Breast epithelium (tissue), 4 donors: ENCODE measurements at regions not wholly inside any gene's neighbourhood (a gene's known extent, or its start where the extent isn't known, plus 50 kb on each side); places are given as distances from the start of the nearest gene placed in this dataset.
"Not testable (repeated sequence)": the region's sequence is repeated elsewhere in the genome, so short reads cannot be mapped to it uniquely, and the experiment has no call there.

Source experiments
- DNase-seq, 2 donors: peaks; one replicate each; pipeline ENCODE4 v3.0.0-alpha.2; 2019; ENCODE audit warnings: low spot score in 2 of 2
- H3K27ac ChIP-seq, 2 donors: fragments of 200-600 bp; sonication (generic) in 1 of 2; one replicate each; pipeline ENCODE4 v1.5.1; 2016 to 2019; ENCODE audit warnings: mild to moderate bottlenecking in 1 of 2
- H3K27me3 ChIP-seq, 2 donors: fragments of 200-600 bp; sonication (generic) in 1 of 2; one replicate each; pipeline versions ENCODE4 v1.5.1 to v1.6.0; 2017 to 2019; ENCODE audit warnings: control low read depth in 1 of 2, mild to moderate bottlenecking in 1 of 2
- H3K36me3 ChIP-seq: fragments of 200-600 bp; one replicate; pipeline ENCODE4 v1.5.1; 2019
- H3K4me1 ChIP-seq, 2 donors: fragments of 200-600 bp; sonication (generic); one replicate each; pipeline ENCODE4 v1.5.1; 2016 to 2019; ENCODE audit warnings: control low read depth in 1 of 2
- H3K4me3 ChIP-seq, 3 donors: fragments of 200-600 bp; sonication (generic); 1 replicate in 2 of 3; 2 replicates in 1 of 3; pipeline ENCODE4 v1.5.1; 2016 to 2019; ENCODE audit warnings: mild to moderate bottlenecking in 3 of 3, moderate library complexity in 2 of 3
- H3K9me3 ChIP-seq, 2 donors: fragments of 200-600 bp; sonication (generic) in 1 of 2; one replicate each; pipeline ENCODE4 v1.5.1; 2016 to 2019; ENCODE audit warnings: control low read depth in 1 of 2
- POLR2A ChIP-seq: fragments of 450-650 bp; IDR thresholded peaks from one replicate; pipeline ENCODE4 v1.6.1; 2016; ENCODE audit warnings: antibody characterized with exemption, mild to moderate bottlenecking, moderate library complexity
- POLR2AphosphoS5 ChIP-seq, 3 donors: sonication (generic); formaldehyde crosslinking; IDR thresholded peaks; one replicate each; pipeline ENCODE4 v1.6.1; 2017; ENCODE audit warnings: antibody characterized with exemption in 3 of 3
- intact Hi-C: fragments of 100-400 bp; cut with DNase I; formaldehyde crosslinking; loops from one replicate; pipeline ENCODE4 v1.15.1; 2023; ENCODE audit warnings: low total_unique reads
- TF ChIP-seq, protein P1 (sequence below), 3 donors: fragments of 450-650 bp; IDR thresholded peaks; one replicate each; pipeline ENCODE4 v1.5.1; 2016 to 2017; ENCODE audit warnings: antibody characterized with exemption in 3 of 3, mild to moderate bottlenecking in 3 of 3, moderate library complexity in 3 of 3

DNA sequence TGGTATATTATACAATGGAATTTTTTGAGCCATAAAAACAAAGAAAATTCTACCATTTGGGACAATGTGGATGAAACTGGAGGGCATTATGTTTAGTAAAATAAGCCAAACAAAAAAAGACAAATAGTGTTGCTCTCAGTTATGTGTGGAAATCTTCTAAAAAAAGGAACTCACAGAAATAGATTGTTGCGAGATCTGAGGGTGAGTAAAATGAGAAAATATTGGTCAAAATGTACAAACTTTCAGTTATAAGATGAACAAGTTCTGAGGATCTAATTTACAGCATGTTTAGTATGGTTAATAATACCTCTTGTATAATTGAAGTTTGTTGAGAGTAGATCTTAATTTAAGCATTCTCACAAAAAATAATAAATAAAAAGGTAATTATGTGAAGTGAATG, 291.2 kb downstream of the KIF20B start:
- TF ChIP-seq, protein P1, sequence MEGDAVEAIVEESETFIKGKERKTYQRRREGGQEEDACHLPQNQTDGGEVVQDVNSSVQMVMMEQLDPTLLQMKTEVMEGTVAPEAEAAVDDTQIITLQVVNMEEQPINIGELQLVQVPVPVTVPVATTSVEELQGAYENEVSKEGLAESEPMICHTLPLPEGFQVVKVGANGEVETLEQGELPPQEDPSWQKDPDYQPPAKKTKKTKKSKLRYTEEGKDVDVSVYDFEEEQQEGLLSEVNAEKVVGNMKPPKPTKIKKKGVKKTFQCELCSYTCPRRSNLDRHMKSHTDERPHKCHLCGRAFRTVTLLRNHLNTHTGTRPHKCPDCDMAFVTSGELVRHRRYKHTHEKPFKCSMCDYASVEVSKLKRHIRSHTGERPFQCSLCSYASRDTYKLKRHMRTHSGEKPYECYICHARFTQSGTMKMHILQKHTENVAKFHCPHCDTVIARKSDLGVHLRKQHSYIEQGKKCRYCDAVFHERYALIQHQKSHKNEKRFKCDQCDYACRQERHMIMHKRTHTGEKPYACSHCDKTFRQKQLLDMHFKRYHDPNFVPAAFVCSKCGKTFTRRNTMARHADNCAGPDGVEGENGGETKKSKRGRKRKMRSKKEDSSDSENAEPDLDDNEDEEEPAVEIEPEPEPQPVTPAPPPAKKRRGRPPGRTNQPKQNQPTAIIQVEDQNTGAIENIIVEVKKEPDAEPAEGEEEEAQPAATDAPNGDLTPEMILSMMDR (IDR thresholded peaks at IDR 0.05) = no peak
- TF ChIP-seq POLR2A = no peak
- no peak for TF ChIP-seq POLR2AphosphoS5 (IDR thresholded peaks at IDR 0.05)
- no peaks in the 10 kb centered on the region for H3K36me3 ChIP-seq
- H3K27me3 ChIP-seq = no peaks in the 10 kb centered on the region
- intact Hi-C loops = no loop called here
- DNase-seq = no peak
- H3K4me3 ChIP-seq = no peak overlapping the region
- H3K9me3 ChIP-seq = no peaks in the 10 kb centered on the region
- H3K27ac ChIP-seq = no peak overlapping the region
- H3K4me1 ChIP-seq = no peaks in the 10 kb centered on the region

DNA sequence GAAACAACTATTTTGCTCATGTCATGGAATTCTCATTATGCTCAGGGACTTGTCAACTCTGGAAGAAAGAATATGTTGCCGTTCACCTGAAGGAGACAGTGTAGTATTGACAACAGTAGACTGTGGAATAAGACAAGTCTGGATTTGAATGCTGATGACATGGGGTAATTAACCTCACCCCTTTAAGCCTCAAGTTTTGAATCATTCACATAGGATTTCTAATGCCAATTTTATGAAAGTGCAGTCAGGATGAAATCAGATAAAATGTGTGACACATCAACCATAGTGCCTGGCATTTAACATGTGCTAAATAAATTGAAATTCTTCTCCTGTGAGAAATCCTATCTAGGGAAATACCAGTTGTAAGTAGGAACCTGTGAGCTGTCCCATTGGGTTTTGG, 305.8 kb downstream of the KIF20B start:
- DNase-seq = no peak
- TF ChIP-seq POLR2A = no peak
- TF ChIP-seq POLR2AphosphoS5 (IDR thresholded peaks at IDR 0.05) = no peak
- TF ChIP-seq, protein P1 (IDR thresholded peaks at IDR 0.05) = no peak
- Histone ChIP-seq H3K9me3 (no peaks in the 10 kb centered on the region), H3K27me3 (no peaks in the 10 kb centered on the region), H3K4me1 (no peaks in the 10 kb centered on the region), H3K36me3 (no peaks in the 10 kb centered on the region), H3K27ac (no peak overlapping the region), H3K4me3 (no peak overlapping the region)
- intact Hi-C loops = loop anchor here (2.0 kb wide), 1 partner anchor 52 kb away; no protein-coding TSS in a partner anchor

DNA sequence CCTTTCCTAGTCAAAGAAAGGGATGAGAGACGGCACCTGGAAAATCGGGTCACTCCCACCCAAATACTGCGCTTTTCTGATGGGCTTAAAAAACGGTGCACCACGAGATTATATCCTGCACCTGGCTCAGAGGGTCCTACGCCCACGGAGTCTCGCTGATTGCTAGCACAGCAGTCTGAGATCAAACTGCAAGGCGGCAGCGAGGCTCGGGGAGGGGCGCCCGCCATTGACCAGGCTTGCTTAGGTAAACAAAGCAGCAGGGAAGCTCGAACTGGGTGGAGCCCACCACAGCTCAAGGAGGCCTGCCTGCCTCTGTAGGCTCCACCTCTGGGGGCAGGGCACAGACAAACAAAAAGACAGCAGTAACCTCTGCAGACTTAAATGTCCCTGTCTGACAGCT, 309.9 kb downstream of the KIF20B start:
- H3K27me3 ChIP-seq, H3K4me1 ChIP-seq, H3K27ac ChIP-seq, H3K36me3 ChIP-seq, H3K4me3 ChIP-seq, DNase-seq, intact Hi-C loops, H3K9me3 ChIP-seq: not testable (repeated sequence)

DNA sequence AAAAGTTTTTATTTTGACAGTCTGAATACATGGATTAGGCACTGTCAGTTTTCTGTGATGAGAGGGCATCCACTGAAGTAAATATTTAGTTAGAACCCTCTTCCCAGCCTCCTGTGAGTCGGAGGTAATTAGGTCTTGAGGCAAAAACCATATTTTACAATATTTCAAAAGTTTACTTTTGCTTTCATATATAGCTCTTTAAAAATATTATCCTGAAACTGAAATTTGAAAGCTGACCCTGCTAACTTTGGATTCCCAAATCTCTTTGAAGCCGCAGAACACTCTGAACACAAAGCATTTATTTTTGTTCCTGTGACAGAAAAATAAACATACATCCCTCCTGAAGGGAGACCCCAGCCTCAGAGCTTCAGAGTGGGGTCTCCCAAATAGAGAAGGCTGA, 317.4 kb downstream of the KIF20B start:
- DNase-seq = no peak
- Histone ChIP-seq H3K4me1 (no peaks in the 10 kb centered on the region), H3K36me3 (no peaks in the 10 kb centered on the region), H3K27ac (no peak overlapping the region), H3K9me3 (no peaks in the 10 kb centered on the region), H3K4me3 (no peak overlapping the region), H3K27me3 (no peaks in the 10 kb centered on the region)
- TF ChIP-seq, protein P1 (IDR thresholded peaks at IDR 0.05) = no peak
- intact Hi-C loops = no loop called here

DNA sequence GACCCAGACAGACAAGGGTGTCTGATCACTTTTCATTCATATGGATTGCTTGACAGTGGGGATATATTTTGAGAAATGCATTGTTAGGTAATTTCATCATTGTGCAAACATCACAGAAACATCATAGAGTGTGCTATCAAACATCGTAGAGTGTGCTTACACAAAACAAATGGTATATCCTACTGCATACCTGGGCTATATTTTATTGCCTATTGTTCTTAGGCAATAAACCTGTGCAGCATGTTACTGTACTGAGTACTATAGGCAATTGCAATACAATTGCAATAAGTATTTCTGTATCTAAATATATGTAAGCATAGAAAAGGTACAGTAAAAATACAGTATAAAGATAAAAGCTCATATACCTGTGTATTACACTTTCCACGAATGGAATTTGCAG, 319.1 kb downstream of the KIF20B start:
- intact Hi-C loops = no loop called here
- Histone ChIP-seq H3K4me3 (no peak overlapping the region), H3K27me3 (no peaks in the 10 kb centered on the region), H3K9me3 (no peaks in the 10 kb centered on the region), H3K36me3 (no peaks in the 10 kb centered on the region), H3K27ac (no peak overlapping the region), H3K4me1 (no peaks in the 10 kb centered on the region)
- no peak for TF ChIP-seq POLR2AphosphoS5 (IDR thresholded peaks at IDR 0.05)
- DNase-seq = no peak

DNA sequence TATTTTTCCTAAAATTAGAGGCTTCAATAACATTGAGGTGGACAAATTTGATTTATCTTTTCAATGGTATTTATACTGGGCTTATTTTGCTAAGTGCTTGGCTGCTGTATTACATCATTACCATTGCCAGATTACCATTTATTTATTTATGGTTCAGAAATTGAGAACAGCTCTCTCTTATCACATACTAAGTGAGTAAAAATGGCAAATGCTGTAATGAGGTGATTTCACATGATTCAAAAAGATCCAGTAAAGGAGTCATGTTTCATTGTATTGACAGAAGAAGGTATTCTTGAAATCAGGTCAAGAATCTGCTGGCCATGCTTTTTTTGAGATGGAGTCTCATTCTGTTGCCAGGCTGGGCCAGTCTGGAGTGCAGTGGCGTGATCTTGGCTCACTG, 322.6 kb downstream of the KIF20B start:
- no peaks in the 10 kb centered on the region for H3K27me3 ChIP-seq
- H3K36me3 ChIP-seq = no peaks in the 10 kb centered on the region
- no peaks in the 10 kb centered on the region for H3K9me3 ChIP-seq
- no peak for TF ChIP-seq POLR2AphosphoS5 (IDR thresholded peaks at IDR 0.05)
- TF ChIP-seq POLR2A = no peak
- TF ChIP-seq, protein P1 (IDR thresholded peaks at IDR 0.05) = no peak
- H3K4me3 ChIP-seq = no peak overlapping the region
- intact Hi-C loops = no loop called here
- H3K4me1 ChIP-seq = no peaks in the 10 kb centered on the region
- DNase-seq = no peak
- H3K27ac ChIP-seq = no peak overlapping the region
